Prostate gland (tissue), 2 donors: ENCODE measurements at regions not wholly inside any gene's neighbourhood (a gene's known extent, or its start where the extent isn't known, plus 50 kb on each side); places are given as distances from the start of the nearest gene placed in this dataset.

ENCODE experiments used
- DNase-seq: peaks from one replicate; pipeline ENCODE4 v3.0.0-alpha.2; 2019; ENCODE audit warnings: low spot score
- H3K27ac ChIP-seq, 2 donors: fragments of 200-600 bp; sonication (generic); 2 replicates each; pipeline ENCODE4 v1.5.1; 2017 to 2019
- H3K27me3 ChIP-seq: fragments of 200-600 bp; sonication (generic); replicated peaks from 2 replicates; pipeline ENCODE4 v1.5.1; 2019; ENCODE audit not compliant: insufficient read depth
- H3K36me3 ChIP-seq, 2 donors: fragments of 200-600 bp; sonication (generic); 1 replicate in 1 of 2; 2 replicates in 1 of 2; pipeline versions ENCODE4 v1.5.1 to v1.8.1; 2017 to 2019
- H3K4me1 ChIP-seq: fragments of 200-600 bp; sonication (generic); replicated peaks from 2 replicates; pipeline ENCODE4 v1.5.1; 2019
- H3K4me3 ChIP-seq, 2 donors: fragments of 200-600 bp; sonication (generic); 2 replicates each; pipeline ENCODE4 v1.5.1; 2017 to 2019
- H3K9me3 ChIP-seq: fragments of 200-600 bp; sonication (generic); 2 replicates; pipeline ENCODE4 v1.5.1; 2017
- POLR2A ChIP-seq: fragments of 450-650 bp; IDR thresholded peaks from one replicate; pipeline ENCODE4 v1.6.1; 2016; ENCODE audit warnings: antibody characterized with exemption, mild to moderate bottlenecking
- POLR2AphosphoS5 ChIP-seq: sonication (generic); formaldehyde crosslinking; IDR thresholded peaks from one replicate; pipeline ENCODE4 v1.6.1; 2017; ENCODE audit warnings: antibody characterized with exemption
- WGBS: methylation state at CpG from one replicate; pipeline ENCODE4 v1.1.5; 2018; 5-methylcytosine and 5-hydroxymethylcytosine counted together
- intact Hi-C: fragments of 100-400 bp; cut with DNase I; formaldehyde crosslinking; loops from one replicate; pipeline ENCODE4 v1.14.2; 2022
- TF ChIP-seq, protein P1 (sequence below), 4 experiments: fragments of 200-600 bp in 2 of 4; fragments of 450-650 bp in 2 of 4; sonication (generic) in 2 of 4; IDR thresholded peaks; 1 replicate in 3 of 4; 2 replicates in 1 of 4; pipeline ENCODE4 v1.5.1; 2016 to 2019; ENCODE audit warnings: antibody characterized with exemption in 4 of 4, mild to moderate bottlenecking in 2 of 4, moderate library complexity in 2 of 4

DNA sequence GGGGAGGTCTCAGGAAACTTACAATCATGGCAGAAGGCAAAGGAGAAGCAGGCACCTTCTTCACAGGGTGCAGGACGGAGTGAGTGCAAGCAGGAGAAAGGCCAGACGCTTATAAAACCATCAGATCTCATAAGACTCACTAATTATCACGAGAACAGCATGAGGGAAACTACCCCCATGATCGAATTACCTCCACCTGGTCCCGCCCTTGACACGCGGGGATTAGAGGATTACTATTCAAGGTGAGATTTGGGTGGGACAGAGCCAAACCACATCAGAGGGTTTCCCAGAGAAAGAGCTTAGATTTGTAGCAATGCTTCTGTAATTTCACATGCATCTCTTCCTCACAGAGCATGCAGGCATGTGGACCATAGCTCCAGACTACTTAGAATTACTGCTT, 615.7 kb upstream of the UBE2E2 start:
- Histone ChIP-seq H3K27me3 (no peaks in the 10 kb centered on the region), H3K36me3 (no peaks in the 10 kb centered on the region), H3K4me3 (no peak overlapping the region), H3K9me3 (no peaks in the 10 kb centered on the region), H3K4me1 (no peaks in the 10 kb centered on the region), H3K27ac (no peak overlapping the region)
- intact Hi-C loops: no loop called here
- DNase-seq: no peak
- 60% methylated on average over 7 of the region's 7 CpGs for WGBS
- TF ChIP-seq POLR2A (no peak), POLR2AphosphoS5 (no peak)
- TF ChIP-seq, protein P1, sequence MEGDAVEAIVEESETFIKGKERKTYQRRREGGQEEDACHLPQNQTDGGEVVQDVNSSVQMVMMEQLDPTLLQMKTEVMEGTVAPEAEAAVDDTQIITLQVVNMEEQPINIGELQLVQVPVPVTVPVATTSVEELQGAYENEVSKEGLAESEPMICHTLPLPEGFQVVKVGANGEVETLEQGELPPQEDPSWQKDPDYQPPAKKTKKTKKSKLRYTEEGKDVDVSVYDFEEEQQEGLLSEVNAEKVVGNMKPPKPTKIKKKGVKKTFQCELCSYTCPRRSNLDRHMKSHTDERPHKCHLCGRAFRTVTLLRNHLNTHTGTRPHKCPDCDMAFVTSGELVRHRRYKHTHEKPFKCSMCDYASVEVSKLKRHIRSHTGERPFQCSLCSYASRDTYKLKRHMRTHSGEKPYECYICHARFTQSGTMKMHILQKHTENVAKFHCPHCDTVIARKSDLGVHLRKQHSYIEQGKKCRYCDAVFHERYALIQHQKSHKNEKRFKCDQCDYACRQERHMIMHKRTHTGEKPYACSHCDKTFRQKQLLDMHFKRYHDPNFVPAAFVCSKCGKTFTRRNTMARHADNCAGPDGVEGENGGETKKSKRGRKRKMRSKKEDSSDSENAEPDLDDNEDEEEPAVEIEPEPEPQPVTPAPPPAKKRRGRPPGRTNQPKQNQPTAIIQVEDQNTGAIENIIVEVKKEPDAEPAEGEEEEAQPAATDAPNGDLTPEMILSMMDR (IDR thresholded peaks at IDR 0.05): no peak

- DNase-seq: no peak
- TF ChIP-seq POLR2AphosphoS5 (no peak), POLR2A (no peak)
- TF ChIP-seq, protein P1 (IDR thresholded peaks at IDR 0.05): no peak
- Histone ChIP-seq H3K4me3 (no peak overlapping the region), H3K27me3 (no peaks in the 10 kb centered on the region), H3K36me3 (no peaks in the 10 kb centered on the region), H3K27ac (no peak overlapping the region), H3K4me1 (no peaks in the 10 kb centered on the region), H3K9me3 (no peaks in the 10 kb centered on the region)
- intact Hi-C loops: no loop called here
- 23% methylated on average over 3 of the region's 3 CpGs for WGBS
Measured at GRCh38 chr3:22593638-22594037, 609.5 kb upstream of the UBE2E2 start.

GRCh38 chr3:22594990-22595389, 608.1 kb upstream of the UBE2E2 start:
- Histone ChIP-seq H3K27ac (no peak overlapping the region), H3K9me3 (no peaks in the 10 kb centered on the region), H3K36me3 (no peaks in the 10 kb centered on the region), H3K4me1 (no peaks in the 10 kb centered on the region), H3K27me3 (no peaks in the 10 kb centered on the region), H3K4me3 (no peak overlapping the region)
- intact Hi-C loops: no loop called here
- no peak for TF ChIP-seq POLR2A
- TF ChIP-seq, protein P1 (IDR thresholded peaks at IDR 0.05): no peak
- TF ChIP-seq POLR2AphosphoS5: no peak
- DNase-seq: no peak

DNA sequence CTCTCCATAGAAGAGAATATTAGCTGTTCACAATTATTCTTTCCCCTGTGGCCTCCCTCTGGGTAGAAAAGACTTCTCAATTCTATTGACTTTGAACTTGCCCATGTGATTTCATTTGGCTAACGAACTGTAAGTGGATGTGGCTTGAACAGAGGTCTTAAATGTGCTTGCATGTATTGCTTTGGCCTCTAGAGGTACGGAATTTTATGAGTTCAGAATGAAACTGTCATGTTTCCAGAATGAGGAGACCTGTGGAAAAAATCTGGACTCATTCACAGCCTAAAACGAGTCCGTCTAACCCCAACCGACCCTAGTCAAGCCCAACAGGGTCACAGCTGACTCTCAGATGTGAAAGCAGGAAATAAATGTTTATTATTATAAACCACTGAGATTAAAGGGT, 596.7 kb upstream of the UBE2E2 start:
- H3K4me3 ChIP-seq: no peak overlapping the region
- H3K9me3 ChIP-seq: no peaks in the 10 kb centered on the region
- WGBS: 58% methylated on average over 5 of the region's 5 CpGs

GRCh38 chr3:22606938-22607337, 596.2 kb upstream of the UBE2E2 start:
- intact Hi-C loops: no loop called here
- Histone ChIP-seq H3K4me3 (no peak overlapping the region), H3K27me3 (no peaks in the 10 kb centered on the region), H3K36me3 (no peaks in the 10 kb centered on the region), H3K4me1 (no peaks in the 10 kb centered on the region), H3K9me3 (no peaks in the 10 kb centered on the region), H3K27ac (no peak overlapping the region)
- DNase-seq: no peak
- 91% methylated on average over 3 of the region's 3 CpGs for WGBS
- TF ChIP-seq POLR2A (no peak), POLR2AphosphoS5 (no peak)
- TF ChIP-seq, protein P1 (IDR thresholded peaks at IDR 0.05): no peak

More for the DNA sequence above, 596.7 kb upstream of the UBE2E2 start:
- Histone ChIP-seq H3K4me1 (no peaks in the 10 kb centered on the region), H3K27ac (no peak overlapping the region), H3K27me3 (no peaks in the 10 kb centered on the region), H3K36me3 (no peaks in the 10 kb centered on the region)
- intact Hi-C loops: no loop called here
- TF ChIP-seq, protein P1 (IDR thresholded peaks at IDR 0.05): no peak
- no peak for TF ChIP-seq POLR2A
- no peak for TF ChIP-seq POLR2AphosphoS5
- DNase-seq: no peak
